Body of pancreas (tissue), 4 donors: ENCODE measurements at regions not wholly inside any gene's neighbourhood (a gene's known extent, or its start where the extent isn't known, plus 50 kb on each side); places are given as distances from the start of the nearest gene placed in this dataset.

Source experiments
- CTCF ChIP-seq, 7 experiments: fragments of 450-650 bp in 4 of 7; fragments of 200-600 bp in 3 of 7; sonication (generic) in 3 of 7; IDR thresholded peaks; one replicate each; pipeline ENCODE4 v1.5.1; 2016 to 2019; ENCODE audit warnings: antibody characterized with exemption in 7 of 7
- POLR2A ChIP-seq, 3 donors: fragments of 450-650 bp; IDR thresholded peaks; one replicate each; pipeline ENCODE4 v1.6.1; 2016; ENCODE audit warnings: antibody characterized with exemption in 3 of 3, mild to moderate bottlenecking in 2 of 3

DNA sequence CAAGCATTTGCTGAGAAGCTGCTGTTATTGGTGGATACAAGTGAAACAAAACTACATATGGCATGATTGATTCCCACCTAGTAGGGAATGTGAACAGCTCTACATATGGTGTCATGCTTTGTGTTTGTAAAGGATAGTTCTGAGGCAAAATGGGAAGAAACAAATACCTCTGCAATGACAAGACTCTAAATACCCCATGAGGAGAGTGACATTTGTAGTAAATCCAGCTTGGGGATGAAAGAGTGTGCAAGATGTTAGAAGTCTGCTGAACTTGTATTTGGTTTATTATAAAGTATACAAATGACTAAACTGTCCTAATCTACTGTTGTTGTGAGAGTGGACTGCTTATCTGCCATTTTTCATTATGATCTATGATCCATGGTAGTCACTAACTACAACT, 120.8 kb upstream of the HS3ST1 start:
- TF ChIP-seq CTCF (IDR thresholded peaks at IDR 0.05) (no peak), POLR2A (IDR thresholded peaks at IDR 0.05) (no peak)
